A172 (cell line): ENCODE measurements at regions not wholly inside any gene's neighbourhood (a gene's known extent, or its start where the extent isn't known, plus 50 kb on each side); places are given as distances from the start of the nearest gene placed in this dataset.
A peak's percentile ranks its signal among the peaks of the same experiment; 100 is the strongest.
"Not testable (repeated sequence)": the region's sequence is repeated elsewhere in the genome, so short reads cannot be mapped to it uniquely, and the experiment has no call there.

Experiments
- DNase-seq: peaks from one replicate; pipeline ENCODE4 v3.0.0-alpha.2; 2015; ENCODE audit warnings: low spot score

DNA sequence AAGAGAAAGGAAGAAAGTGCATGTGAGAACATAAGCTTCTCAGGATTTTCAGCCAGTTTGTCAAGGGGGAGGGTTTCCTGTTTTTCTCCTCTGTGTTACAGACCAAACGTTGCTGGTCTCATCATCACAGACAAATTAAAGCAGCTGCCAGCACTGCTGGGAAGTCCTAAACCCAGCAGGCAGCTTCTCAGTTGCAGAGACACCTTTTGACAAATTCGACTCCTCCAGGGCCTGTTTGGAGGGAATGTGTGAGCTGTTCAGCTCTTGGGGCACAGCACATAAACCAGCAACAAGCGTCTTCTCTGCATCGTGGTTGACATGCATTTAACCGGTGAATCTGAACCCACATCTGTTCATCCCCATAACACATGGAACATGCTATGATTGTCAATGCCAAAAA is 454.6 kb upstream of the RUNX1 start:
- no peak for DNase-seq

DNA sequence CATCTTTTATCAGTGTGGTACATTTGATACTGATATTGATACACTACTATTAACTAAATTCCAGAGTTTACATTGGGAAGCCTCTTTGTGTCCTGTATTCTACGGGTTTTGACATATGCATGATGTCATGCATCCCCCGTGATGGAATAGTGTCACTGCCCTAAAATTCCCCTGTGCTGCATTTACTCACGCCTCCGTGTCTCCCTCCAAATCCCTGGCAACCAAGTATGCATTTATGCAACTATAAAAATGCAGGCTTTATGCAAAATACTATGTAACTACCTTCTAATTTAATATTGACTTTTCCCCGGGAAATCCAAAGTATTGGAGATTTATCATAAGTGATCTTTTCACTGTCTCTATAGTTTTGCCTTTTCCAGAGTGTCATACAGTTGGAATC is 453.7 kb upstream of the RUNX1 start:
- no peak for DNase-seq

DNA sequence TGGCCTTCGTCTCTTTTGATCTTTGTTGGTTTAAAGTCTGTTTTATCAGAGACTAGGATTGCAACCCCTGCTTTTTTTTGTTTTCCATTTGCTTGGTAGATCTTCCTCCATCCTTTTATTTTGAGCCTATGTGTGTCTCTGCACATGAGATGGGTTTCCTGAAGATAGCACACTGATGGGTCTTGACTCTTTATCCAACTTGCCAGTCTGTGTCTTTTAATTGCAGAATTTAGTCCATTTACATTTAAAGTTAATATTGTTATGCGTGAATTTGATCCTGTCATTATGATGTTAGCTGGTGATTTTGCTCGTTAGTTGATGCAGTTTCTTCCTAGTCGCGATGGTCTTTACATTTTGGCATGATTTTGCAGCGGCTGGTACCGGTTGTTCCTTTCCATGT is 448.4 kb upstream of the RUNX1 start:
- DNase-seq = not testable (repeated sequence)

DNA sequence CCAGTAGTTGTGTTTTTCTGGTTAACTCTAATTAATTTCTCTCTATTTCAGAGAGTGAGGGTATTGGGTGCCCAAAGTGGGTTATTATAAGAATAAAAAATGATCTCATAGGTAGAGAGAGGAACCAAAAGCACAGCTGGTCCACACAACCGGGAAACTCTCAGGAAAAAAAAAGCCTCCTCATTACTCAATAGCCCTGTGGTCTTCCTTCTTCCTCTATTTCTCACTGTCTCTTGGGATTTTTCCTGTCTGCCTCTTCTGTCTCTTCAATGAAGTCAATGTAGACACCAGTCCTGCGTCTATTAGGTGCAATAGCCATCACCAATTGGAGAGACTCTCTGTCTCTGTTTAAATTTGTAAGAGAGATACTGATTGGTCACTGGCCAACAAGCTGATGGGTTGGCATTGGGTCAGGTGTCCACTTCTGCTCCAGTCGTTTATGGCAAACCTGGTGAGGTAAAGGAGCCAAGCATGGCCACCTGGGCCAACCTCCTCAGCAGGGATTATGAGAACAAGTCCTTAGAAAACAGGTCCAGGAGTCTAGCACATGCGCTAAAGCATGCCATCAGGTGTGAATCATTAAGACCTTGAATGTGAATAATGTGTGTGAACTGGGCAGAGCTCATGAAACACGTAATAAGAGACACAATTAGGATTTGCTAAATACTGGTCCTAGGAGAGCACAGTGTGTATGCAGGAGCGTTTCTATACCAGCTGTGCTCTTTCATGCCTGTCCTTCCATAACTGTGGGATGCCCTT is 443.0 kb upstream of the RUNX1 start:
- no peak for DNase-seq

DNA sequence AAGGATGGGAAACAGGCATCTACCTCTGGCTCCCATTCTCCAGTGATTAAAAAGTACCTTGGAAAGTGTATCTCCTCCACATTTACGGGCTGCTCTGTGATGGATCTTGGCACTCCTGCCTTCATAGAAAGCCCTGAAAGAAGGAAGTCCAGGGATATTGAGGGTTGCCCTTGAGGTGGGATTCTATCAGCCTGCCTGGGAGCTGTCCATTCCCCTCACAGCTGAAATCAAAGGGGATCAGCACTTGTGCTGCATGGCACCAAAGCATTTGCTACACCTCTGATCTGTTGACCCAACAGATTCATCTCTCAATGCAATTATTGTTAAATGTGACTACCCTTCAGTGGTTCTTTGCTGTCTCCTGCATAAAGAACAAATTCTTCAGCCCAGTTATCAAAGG is 442.0 kb upstream of the RUNX1 start:
- DNase-seq = peak; percentile 10

DNA sequence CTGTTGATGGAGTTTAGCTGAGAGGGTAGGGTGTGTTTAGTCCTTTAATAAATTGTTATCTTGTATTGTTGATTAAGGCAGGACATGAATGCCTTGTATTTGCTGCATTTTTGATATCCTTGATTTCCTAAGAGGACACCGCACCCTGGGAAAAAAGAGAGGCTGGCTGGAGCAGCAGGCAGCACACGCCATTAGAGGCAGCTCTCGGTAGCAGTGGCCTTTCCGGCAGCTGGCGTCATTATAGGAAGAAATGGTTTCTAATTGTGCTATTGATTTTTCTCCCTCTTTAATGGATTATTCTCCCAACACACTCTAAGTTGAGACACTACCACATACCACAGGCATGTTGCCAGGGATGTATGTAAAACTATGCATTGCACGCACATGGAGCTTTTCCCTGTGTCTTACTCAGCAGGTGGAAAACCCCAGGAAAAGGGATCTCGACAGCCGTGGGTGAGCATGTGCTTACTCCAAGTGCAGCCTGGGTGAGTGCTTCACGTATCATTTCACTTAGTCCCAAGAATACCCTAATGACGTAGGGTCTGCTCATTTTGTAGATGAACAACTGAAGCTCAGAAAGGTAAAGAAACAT is 440.4 kb upstream of the RUNX1 start:
- no peak for DNase-seq

DNA sequence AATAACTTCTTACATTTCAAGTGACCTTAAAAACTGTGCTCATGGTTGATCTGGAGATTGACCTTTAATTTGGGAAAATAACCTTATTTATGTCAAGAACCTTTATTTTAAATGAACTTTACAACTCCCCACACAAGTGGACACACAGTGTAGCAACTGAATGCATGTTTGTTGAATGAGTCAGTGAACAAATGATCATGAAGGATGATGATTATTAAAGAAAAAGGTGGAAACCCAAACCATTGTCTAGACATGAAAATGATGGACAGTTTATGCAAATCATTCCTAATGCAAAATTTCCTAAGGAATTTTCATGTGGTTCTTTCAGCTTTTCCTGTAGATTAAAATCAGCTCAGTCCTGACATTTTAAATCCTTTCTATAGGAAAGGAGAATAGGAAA is 439.8 kb upstream of the RUNX1 start:
- DNase-seq = peak; percentile 32

DNA sequence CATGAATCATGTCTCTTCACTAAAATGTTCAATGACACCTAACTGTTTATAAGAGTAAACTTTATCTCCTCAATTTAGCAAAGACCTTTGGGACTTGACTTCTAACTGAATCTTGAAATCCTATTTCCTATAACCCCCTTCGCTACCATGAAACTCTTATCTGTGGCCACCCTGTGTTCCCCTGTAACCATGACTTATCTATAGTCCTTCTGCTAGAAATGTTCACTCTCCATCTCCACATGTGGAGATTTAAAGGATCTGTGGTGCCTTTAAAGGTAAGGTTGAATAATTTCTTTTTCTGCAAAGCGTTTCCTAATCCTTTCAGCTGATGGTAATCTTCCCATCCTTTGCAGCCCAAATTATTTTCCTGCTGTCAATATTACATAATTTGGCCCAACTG is 436.3 kb upstream of the RUNX1 start:
- no peak for DNase-seq

DNA sequence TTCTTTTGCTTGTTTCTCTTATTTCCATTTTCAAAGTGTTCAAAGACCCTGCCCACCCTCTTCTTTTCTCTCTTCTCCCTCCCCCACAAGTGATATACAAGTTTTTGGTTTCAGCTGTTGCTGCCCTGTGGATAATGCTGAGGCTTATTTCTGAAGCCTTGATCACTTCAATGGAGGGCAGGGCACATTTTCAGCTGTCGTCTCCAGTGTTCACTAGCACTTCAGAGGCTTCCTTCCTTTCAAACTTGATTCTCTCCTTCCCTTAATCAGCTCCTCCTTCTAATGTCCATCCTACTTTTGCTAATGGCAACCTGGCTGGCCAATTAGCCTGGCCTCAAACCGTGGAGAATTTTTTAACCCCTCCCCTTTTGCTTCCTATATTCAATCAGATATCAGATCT is 435.7 kb upstream of the RUNX1 start:
- no peak for DNase-seq

DNA sequence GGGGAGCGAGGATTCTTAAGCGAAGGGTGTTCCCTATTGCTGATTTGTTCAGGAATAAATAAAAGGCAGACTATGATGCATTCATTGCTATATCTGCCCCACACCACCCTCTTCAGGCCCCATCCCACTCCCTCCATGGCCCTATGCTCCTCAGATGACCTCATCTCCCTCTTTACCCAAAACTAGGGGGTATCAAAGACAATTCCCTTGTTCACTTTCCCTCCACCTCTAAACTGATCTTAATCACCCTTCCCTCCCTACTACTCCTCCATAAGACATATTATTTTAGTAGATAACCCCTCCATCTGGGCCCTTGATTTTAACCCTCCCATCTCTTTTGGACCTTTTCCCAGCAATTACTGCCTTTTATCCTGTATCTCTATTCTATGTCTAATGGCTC is 434.9 kb upstream of the RUNX1 start:
- no peak for DNase-seq

DNA sequence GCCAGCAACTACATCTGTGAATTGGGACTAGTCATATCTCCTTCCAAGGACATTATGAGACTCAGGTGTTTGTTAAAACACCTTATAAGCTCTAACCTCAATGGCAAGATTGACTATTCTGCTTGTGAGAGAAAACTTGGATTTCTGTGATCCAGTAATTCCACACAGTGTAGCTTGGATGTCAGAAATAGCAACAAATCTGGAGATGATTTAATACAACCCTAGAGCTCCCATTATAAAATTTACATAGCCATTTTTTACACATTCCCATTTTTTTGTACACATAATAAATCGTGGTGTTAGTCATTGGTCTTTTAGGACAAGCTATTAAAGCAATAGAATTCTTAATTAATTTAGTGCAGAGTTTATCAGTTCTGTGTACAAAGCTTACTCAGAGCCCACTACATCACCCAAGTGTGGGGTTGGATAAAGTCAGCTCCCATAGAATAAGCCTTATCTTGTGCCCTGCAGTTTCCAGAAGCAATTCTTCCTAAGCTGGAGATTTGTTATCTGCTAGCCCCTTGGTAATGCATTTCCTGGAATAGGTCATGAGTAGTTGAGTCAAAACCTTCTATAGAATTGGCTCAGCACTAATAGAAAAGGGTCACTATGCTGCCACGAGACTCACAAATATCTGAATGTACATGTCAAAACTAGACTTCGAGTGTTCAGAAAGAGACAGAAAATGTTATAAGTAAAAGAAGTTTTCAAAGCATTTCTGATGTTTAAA is 434.0 kb upstream of the RUNX1 start:
- no peak for DNase-seq

DNA sequence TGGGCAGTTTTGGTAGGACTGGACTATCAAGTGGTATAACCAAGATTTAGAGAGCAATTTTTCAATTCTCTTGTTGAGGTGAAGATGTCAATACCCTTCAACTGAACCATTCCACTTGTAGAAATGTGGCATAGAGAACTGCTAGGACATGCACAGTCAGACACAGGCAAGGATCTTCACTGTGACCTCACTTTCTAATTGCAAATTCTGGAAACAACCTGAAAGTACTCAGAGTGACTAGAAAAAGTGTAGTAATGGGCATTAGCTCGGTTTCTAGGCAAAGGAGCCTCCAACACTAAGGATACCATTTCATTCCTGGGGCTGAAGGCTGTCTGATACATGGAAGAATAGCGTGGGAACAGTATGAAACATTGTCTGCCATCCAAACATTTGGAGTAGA is 433.0 kb upstream of the RUNX1 start:
- no peak for DNase-seq

DNA sequence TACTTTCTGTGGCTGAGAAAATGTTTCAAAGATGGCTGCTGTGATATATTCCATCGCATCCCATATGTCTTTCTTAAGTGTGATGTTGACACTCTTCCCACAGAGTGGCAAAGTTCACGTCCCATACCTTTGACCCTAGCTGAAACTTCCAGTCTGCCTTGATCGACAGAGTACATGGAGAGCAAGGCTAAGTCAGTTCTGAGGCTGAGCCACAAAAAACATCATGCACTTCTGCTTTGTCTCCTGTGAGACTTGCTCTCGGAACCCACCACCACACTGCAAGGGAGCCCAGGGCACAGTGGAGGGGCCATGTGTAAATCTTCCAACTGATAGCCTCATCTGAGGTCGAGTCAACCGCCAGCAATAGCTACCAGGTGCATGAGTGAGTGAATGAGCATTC is 431.9 kb upstream of the RUNX1 start:
- DNase-seq = no peak

DNA sequence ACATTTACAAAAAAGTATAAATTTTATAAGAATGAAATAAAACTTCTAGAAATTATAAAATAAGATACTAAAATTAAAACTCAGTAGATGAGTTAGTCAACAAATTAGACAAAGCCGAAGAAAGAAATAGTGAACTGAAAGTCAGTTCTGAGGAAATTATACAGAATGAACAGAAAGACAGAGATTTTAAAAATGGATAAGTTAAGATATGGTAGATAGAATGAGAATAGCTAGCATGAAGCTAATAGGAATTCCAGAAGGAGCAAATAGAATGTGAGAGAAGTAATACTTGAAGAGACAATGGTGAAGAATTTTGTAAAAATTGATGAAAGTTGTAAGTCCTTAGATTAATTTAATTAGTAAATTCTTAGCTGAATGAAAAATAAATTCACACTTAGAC is 430.4 kb upstream of the RUNX1 start:
- DNase-seq = no peak

DNA sequence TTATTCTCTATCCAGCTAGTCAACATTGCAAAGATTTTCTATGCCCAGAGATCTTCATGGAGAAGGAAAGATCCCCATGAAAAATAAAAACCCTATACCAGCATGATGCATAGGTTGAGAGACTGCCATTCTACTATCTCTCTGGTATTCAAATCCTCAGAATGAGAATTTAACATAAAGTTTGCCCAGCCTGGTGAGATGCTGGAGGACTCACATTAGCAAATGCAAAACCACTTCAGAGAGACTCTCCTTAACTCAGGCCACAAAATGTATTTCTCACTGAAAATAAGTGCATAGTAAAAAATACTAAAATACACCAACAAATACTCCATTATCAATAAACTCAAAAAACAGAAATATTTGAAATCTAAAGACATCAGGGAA is 430.0 kb upstream of the RUNX1 start:
- DNase-seq = no peak

DNA sequence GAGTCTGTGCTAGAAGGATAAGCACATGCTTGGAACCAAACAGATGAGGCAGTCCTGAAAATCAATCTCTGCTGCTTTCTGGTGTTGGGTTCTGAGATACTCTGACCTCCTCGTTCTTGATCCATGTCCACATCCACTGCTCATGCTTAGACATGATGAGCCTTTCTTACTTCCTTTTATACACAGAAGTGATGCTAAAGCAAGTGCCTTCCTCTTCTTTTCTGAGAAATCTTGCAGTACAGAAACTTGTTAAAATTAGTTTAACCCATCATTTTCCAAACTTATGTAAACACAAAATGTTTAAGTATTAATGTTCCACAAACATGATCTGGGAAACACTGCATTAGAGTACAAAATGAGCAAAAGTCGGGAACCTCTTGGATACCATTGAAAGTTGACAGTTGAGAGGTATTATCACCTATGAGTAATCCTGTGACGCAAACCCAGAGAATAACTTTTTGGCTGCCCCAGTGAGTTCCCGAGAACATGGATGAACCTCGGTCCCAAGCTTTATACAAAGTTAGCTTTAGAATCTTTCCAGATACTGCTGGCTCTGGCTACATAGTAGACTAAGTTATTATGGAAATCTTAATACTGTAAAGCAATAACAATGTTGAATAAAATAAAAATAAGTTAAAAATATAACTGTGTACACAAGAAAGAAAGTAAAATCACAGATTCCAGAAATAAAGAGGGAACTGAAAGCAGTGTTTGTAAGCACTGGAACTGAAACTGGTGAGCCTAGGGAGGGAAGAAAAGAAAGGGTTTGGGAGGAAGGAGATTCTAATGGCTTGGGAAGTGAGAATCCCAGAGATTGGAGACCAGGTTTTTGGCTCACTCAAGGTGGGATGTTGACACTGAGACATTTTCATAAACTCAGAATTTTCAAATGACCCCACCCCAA is 429.3 kb upstream of the RUNX1 start:
- DNase-seq = peak; percentile 70

DNA sequence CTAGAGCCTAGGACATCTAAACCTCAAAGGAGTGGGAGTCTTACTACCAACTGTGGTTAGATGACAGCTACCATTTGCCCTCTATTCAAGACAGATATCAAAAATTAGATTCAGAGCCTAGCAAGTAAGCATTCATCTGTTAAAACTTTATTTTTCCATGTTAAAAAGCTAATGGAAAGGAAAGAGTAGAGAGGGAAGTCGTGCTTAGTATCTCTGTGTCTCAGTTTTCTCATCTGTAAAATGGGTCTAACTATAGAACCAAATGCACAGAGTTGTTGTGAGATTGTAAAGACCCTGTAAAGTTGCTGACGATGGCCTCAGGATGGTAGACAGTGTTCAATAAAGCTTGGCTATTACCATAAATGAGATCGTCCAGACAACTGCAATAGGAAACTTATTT is 428.5 kb upstream of the RUNX1 start:
- DNase-seq = no peak

DNA sequence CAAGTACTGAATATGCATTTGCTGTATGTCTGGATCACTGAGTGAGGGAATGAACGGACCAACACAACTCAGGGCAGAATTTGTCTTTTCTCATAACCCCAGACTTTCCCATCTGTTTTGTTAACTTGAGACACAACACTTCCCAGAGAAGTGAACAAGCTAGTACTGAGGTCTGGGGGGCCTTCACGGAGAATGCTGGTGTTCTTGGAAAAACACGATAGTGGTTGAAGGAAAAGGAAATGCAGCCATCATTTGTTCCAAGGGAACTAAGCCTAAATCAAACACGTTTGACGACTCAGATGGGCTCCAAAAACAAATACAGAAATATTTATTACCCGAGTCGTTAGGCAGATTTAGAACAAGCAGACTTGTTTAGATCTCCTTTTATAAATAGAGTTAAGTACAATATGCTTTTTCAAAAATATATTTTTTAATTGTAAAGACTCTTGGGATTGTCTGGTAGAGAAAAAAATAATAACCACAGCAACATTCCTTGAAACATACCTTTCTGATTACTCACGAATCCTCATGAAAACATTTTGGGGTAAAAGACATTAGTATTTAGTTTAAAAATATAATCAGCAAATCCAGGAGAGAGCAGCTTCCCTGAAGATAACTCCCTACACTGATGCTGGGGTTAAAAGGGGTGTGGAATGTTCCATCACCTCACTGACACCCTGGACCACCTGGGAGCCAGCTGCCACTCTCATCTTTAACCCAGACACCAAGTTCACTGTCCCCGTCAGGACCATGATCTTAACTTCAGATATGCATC is 427.7 kb upstream of the RUNX1 start:
- peak; percentile 68 for DNase-seq

DNA sequence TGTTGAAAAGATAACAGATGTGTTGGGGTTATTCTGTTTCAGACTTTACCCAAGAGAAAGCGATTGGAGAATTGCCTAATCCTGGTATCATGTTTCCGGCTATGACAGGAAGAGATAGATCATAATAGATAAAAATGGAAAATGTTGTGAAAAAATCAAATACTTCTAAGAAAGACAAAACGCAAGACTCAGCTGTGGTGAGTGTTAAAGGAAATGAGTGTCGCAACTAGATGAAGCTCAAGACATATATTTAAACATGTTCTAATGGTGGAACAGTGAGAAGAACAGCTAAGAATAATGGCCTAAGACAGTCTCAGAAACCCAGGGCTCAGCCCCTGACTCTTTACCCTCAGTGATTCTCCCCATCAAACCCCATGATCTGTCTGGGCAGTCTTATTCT is 426.7 kb upstream of the RUNX1 start:
- DNase-seq = peak; percentile 6

DNA sequence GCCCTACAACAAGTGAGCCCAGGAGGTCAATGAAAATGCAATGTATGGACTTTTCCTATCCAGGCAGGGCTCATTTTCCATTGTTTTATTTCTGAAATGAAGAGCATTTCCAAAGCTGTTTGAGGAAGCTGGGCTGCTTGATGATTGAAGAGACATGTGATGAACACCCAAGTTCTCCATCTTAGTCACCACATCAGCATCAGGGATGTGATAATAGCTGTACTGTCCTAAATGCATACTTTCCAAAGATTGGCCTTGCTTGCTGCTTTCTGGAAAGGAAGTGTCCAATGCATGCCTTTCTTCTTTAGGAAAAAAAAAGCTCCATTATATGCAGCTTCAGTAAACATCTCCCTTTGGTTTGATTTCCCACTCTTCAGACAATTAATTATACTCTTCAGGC is 425.9 kb upstream of the RUNX1 start:
- DNase-seq = peak; percentile 30

DNA sequence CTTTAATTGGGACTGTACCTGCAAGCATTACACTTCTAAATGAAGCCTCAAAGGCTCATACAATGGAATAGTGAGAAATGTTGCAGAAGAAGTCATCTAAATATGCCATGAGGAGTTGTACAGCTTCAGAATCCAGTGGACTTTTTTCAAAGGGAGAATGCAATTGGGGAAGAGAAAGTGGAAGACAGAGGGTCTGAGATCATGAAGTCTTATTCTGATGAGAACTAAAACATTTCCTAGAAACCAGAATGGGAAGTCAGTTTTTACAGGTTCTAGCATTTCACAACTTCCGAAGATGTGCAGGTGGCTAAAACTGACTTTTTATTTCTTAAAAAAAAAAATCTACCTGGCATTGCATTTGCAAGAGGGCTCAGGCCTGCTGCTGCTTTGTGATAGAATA is 424.4 kb upstream of the RUNX1 start:
- no peak for DNase-seq
